Uterus (tissue), 3 donors: ENCODE measurements at regions not wholly inside any gene's neighbourhood (a gene's known extent, or its start where the extent isn't known, plus 50 kb on each side); places are given as distances from the start of the nearest gene placed in this dataset.

ENCODE experiments used
- DNase-seq, 2 donors: peaks; one replicate each; pipeline ENCODE4 v3.0.0-alpha.2; 2019 to 2020
- H3K27ac ChIP-seq, 2 donors: fragments of 200-600 bp; sonication (generic); 1 replicate in 1 of 2; 2 replicates in 1 of 2; pipeline ENCODE4 v1.5.1; 2016 to 2018
- H3K27me3 ChIP-seq, 2 donors: fragments of 200-600 bp; sonication (generic); one replicate each; pipeline ENCODE4 v1.5.1; 2018 to 2019; ENCODE audit warnings: control low read depth in 1 of 2
- H3K36me3 ChIP-seq, 2 donors: fragments of 200-600 bp; sonication (generic); one replicate each; pipeline ENCODE4 v1.5.1; 2019; ENCODE audit warnings: control low read depth in 1 of 2
- H3K4me1 ChIP-seq, 2 donors: fragments of 200-600 bp; sonication (generic); one replicate each; pipeline ENCODE4 v1.5.1; 2018 to 2019; ENCODE audit warnings: control low read depth in 1 of 2
- H3K4me3 ChIP-seq, 2 donors: fragments of 200-600 bp; sonication (generic); 1 replicate in 1 of 2; 2 replicates in 1 of 2; pipeline ENCODE4 v1.5.1; 2018 to 2019; ENCODE audit warnings: mild to moderate bottlenecking in 1 of 2
- H3K9me3 ChIP-seq, 2 donors: fragments of 200-600 bp; sonication (generic); one replicate each; pipeline ENCODE4 v1.5.1; 2019; ENCODE audit warnings: control low read depth in 1 of 2
- CTCF ChIP-seq, 4 experiments: fragments of 200-600 bp in 2 of 4; fragments of 450-650 bp in 2 of 4; sonication (generic) in 2 of 4; IDR thresholded peaks; one replicate each; pipeline ENCODE4 v1.5.1; 2016 to 2019; ENCODE audit warnings: antibody characterized with exemption in 4 of 4, mild to moderate bottlenecking in 2 of 4, moderate library complexity in 1 of 4
- POLR2A ChIP-seq, 2 donors: fragments of 450-650 bp; IDR thresholded peaks; one replicate each; pipeline ENCODE4 v1.6.1; 2016; ENCODE audit warnings: antibody characterized with exemption in 2 of 2, mild to moderate bottlenecking in 1 of 2, moderate library complexity in 1 of 2
- intact Hi-C: fragments of 100-400 bp; cut with DNase I; formaldehyde crosslinking; loops from one replicate; pipeline ENCODE4 v1.15.1; 2023; ENCODE audit warnings: low total_unique reads
- donor health status: DM: yes; HTN: yes; CAD: no.

- DNase-seq: no peak
- no peaks in the 10 kb centered on the region for H3K9me3 ChIP-seq
- no peaks in the 10 kb centered on the region for H3K36me3 ChIP-seq
- H3K4me3 ChIP-seq: no peak overlapping the region
- intact Hi-C loops: no loop called here
- no peaks in the 10 kb centered on the region for H3K4me1 ChIP-seq
- no peaks in the 10 kb centered on the region for H3K27me3 ChIP-seq
- no peak for TF ChIP-seq POLR2A (IDR thresholded peaks at IDR 0.05)
- TF ChIP-seq CTCF (IDR thresholded peaks at IDR 0.05): no peak
- no peak overlapping the region for H3K27ac ChIP-seq
Observed at GRCh38 chr20:39280875-39281274, 318.7 kb downstream of the DHX35 start.

- Histone ChIP-seq H3K9me3 (no peaks in the 10 kb centered on the region), H3K27ac (no peak overlapping the region), H3K4me3 (no peak overlapping the region), H3K27me3 (no peaks in the 10 kb centered on the region), H3K4me1 (no peaks in the 10 kb centered on the region), H3K36me3 (no peaks in the 10 kb centered on the region)
- DNase-seq: no peak
- intact Hi-C loops: no loop called here
- TF ChIP-seq POLR2A (IDR thresholded peaks at IDR 0.05): no peak
- no peak for TF ChIP-seq CTCF (IDR thresholded peaks at IDR 0.05)
Observed at GRCh38 chr20:39278230-39278788, 316.2 kb downstream of the DHX35 start.

- H3K27ac ChIP-seq: no peak overlapping the region
- no peak for DNase-seq
- intact Hi-C loops: no loop called here
- H3K36me3 ChIP-seq: no peaks in the 10 kb centered on the region
- no peak for TF ChIP-seq POLR2A (IDR thresholded peaks at IDR 0.05)
- TF ChIP-seq CTCF (IDR thresholded peaks at IDR 0.05): no peak
- H3K27me3 ChIP-seq: no peaks in the 10 kb centered on the region
- H3K4me3 ChIP-seq: no peak overlapping the region
- H3K9me3 ChIP-seq: no peaks in the 10 kb centered on the region
- H3K4me1 ChIP-seq: no peaks in the 10 kb centered on the region
Observed at GRCh38 chr20:39277185-39277584, 315.0 kb downstream of the DHX35 start.

GRCh38 chr20:39270837-39271604 lies 308.9 kb downstream of the DHX35 start:
- no peaks in the 10 kb centered on the region for H3K9me3 ChIP-seq
- DNase-seq: no peak
- no peaks in the 10 kb centered on the region for H3K36me3 ChIP-seq
- H3K27me3 ChIP-seq: no peaks in the 10 kb centered on the region
- TF ChIP-seq POLR2A (IDR thresholded peaks at IDR 0.05) (no peak), CTCF (IDR thresholded peaks at IDR 0.05) (no peak)
- no peak overlapping the region for H3K27ac ChIP-seq
- intact Hi-C loops: no loop called here
- no peak overlapping the region for H3K4me3 ChIP-seq
- no peaks in the 10 kb centered on the region for H3K4me1 ChIP-seq

GRCh38 chr20:39269493-39270217 lies 307.5 kb downstream of the DHX35 start:
- H3K9me3 ChIP-seq: no peaks in the 10 kb centered on the region
- intact Hi-C loops: no loop called here
- H3K4me1 ChIP-seq: no peaks in the 10 kb centered on the region
- H3K36me3 ChIP-seq: no peaks in the 10 kb centered on the region
- no peak for TF ChIP-seq POLR2A (IDR thresholded peaks at IDR 0.05)
- no peak for TF ChIP-seq CTCF (IDR thresholded peaks at IDR 0.05)
- H3K4me3 ChIP-seq: no peak overlapping the region
- no peak for DNase-seq
- H3K27ac ChIP-seq: no peak overlapping the region
- no peaks in the 10 kb centered on the region for H3K27me3 ChIP-seq
